CD4-positive, alpha-beta T cell treated with Interleukin-10 for 1 hour (primary cell): ENCODE measurements at regions not wholly inside any gene's neighbourhood (a gene's known extent, or its start where the extent isn't known, plus 50 kb on each side); places are given as distances from the start of the nearest gene placed in this dataset.

Experiments
- DNase-seq: peaks from one replicate; pipeline ENCODE4 v3.0.0-alpha.2; 2020

DNA sequence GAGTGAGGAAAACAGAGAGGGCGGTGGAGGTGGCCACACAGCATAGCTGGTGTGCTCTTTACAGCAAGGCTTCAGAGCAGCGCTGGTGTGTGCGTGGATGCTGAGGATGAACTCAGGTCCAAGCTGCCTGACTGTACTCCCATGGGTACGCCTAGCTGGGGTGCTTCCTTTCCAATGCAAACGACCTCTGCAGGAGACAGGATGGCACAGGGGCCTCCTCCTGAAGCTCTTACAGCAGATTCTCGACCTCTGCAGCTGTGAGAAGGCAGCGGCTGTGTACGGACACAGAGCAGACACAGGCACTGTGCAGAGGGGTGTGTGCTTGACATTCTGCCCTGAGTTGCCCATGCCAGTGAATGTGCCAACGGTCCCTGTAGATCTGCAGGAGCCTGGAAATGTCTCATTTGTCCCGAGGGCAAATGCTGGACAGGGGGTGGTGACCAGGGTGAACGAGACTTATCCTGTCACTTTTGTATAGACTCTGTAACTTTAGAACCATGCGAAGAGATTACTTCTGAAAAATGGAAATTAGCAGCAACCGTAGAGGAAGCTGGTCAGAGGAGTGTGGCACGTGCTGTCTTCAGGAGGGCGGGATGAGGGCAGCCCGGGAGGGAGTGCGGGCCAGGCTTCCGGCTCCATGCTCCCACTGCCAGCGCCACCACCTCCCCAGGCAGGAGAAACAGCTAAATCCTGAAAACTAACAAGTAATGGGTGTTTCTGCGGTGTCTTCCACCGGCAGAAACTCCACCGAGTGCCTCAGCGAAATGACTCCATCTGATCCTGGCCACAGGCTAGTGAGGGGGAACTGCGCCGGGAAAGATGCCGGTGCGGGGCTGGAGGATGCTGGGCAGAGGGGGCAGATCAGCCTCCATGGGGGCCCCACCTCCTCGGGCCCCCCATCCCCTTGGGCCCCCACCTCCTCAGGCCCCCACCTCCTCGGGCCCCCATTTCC is 120.9 kb upstream of the RPS6KA2 start:
- no peak for DNase-seq

DNA sequence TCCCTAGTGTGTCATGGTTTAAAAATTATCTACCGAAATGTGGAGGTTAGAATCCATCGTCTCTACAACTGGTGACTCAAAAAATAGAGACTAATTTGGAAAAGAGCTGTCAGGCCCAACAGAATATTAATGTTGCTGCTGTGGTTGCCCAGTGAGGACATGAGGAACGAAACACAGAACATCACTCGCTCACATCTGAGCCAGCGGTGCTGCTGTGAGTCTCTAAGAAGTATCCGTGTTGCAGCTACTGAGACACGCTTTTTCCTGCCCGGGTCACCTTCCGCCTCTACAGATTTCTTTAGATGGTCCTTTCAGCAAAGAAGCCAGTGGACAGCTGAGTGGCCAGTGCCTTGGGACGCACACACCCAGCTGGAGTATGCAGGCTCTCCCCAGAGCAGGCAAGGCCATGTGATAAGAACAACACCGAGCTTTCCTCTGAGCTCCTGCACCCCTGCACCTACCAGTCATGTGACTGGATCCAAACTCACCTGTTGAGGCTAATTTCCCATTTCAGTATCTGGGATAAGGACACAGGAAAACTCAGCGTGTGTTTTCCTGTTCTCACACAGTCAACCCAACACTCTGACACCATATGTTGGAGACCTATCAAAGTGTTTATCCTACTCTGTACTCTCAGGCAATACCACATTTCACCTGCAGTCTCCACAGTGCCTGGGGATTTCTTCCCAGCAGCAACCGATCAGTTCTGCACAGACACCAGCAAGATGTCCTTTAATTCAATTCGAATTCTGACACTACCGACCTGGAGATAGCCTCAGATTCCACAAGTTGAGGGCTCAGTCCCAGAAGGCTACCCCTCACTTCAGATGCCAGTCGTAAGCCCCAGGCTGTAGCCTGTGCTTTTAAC is 119.0 kb upstream of the RPS6KA2 start:
- no peak for DNase-seq

DNA sequence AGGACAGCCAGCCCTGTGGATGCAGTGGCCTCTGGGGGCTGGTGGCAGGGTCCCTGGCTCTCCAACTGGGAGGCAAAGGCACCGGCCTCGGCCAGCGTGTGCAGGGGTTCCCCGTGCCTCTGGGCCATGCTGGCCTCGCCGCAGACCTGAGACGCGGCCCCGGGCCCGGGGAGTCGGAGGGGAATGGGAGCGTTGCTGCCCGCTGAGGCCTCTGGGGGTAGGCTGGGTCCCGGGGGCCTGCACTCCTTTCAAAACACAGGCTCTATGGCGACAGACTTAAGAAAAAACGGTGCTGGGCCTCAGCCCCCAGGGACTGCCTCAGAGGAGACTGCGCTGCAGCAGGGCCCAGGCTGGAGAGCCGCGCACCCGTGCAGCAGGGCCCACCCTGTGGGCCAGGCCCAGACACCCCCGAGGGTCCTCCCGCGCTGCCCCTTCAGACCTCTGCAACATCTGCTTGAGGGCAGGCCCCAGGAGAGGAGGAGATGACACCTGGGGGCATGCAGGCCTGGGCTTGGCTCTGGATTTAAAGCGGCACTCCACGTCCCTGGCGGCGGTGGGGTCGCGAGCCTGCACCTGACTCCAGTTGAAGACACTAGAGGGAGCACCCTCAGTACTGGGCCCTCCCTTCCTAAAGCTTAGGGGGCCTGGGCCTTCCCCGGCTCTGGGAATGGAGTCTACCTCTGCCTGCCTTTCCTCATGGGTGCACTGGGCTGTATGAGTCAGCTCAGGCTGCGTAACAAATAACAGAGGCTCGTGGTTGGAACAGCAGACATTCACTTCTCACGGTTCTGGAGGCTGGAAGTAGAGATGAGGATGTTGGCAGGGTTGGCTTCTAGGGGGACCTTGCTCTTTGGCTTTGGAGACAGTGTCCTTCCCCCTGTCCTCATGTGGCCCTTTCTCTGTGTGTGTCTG is 117.4 kb upstream of the RPS6KA2 start:
- DNase-seq: no peak

DNA sequence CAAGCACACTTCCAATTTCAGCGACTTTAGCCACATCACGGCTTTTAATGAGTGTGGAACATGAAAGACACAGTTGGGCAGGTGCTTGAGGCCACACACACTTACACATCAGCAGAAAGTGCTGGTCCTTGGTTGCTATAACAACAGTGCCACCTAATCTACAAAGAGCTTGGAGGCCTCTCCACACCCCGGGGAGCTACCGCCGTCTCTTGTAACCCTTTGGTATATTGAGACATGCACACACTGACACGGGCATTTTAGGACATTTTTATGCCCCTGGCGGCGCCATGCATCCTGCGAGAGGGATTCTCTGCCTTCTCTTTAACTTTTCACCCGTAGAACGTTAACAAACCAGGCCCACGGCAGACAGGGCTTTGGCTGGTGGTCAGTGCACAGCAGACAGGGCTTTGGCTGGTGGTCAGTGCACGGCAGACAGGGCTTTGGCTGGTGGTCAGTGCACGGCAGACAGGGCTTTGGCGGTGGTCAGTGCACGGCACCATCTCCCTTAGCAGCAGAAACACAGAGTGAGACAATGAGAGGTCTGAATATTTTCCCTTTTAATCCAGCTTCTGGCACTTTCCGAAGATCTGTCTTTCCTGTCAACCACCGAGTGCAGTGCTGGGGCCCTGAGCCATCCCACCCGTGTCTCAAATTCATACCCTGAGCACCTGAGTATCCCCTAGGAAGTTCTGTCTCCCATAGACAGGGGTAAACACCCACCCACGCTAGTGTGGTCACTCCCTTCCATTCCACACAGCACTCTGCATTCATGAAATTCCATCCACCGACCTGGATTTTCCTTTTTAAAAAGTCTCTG is 116.6 kb upstream of the RPS6KA2 start:
- DNase-seq: no peak

DNA sequence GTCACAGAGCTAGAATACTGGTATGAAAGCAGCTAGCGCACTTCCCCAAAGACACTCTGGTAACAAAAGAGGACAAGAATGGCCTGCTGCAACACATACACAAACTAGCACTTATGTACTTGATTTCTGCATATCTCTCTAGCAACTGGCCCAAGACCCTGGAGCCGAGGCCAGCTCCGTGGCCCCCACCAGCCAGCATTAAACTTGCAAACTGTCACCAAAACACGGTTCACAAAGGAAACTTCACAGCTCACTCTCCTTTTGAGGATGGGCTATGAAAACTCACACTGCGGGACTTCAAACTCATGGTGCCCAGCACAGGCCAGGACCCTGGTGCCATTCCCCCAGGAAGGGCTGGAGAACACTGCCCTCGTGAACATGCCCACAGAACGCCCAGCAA is 115.9 kb upstream of the RPS6KA2 start:
- no peak for DNase-seq

DNA sequence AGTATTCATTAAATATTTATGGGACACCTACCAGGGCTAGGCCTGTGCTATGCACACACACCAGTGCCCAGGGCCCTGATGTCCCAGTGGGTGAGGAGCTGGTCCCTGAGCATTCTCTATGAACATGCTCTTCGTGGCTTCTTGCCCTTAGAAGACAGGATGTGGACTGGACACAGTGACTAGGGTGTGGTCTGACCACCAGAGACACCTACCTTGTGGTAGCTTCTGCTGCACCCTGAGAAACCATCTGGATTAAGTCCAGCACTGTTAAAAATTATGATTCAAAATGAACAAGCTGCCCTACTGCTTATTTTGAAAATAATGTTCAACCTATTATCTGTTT is 112.9 kb upstream of the RPS6KA2 start:
- no peak for DNase-seq

DNA sequence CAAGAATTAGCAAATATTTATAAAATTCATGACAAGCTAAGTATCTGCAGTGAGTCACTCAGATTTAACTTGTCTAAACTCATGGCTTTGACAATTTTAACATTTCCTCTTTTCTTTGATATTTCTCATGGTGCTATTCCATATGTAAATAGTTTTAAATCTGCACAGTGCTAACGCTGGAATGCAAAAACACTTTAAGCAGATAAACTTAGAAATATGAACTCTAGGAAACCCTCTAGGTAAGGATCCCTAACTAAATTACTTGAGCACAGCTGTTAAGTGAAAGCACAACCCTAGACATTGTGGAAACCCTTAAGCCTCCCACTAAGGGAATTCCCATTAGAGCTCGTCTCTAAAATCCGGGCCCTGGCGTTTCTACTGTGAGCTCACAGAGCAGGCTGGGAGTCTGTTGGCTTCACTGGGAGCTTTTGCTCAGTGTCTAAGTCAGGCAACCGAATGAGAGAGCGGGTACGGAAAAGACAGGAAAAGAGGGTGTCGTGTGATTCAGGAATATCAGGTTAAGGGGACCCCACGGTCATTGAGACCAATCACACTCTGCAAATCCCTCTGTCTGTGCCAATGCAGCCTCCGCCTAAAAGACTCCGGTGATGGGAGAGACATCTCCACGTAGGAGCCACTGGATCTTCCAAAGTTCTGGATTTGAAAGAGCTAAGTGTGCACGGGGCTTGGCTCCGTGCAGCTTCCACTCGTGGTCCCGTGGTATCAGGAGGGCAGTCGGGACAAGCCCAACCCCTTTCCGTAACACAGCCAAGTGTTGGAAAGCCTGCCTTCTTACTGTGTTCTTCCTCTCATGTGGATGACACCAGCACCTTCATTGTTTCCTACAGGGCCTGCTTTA is 112.3 kb upstream of the RPS6KA2 start:
- DNase-seq: no peak

DNA sequence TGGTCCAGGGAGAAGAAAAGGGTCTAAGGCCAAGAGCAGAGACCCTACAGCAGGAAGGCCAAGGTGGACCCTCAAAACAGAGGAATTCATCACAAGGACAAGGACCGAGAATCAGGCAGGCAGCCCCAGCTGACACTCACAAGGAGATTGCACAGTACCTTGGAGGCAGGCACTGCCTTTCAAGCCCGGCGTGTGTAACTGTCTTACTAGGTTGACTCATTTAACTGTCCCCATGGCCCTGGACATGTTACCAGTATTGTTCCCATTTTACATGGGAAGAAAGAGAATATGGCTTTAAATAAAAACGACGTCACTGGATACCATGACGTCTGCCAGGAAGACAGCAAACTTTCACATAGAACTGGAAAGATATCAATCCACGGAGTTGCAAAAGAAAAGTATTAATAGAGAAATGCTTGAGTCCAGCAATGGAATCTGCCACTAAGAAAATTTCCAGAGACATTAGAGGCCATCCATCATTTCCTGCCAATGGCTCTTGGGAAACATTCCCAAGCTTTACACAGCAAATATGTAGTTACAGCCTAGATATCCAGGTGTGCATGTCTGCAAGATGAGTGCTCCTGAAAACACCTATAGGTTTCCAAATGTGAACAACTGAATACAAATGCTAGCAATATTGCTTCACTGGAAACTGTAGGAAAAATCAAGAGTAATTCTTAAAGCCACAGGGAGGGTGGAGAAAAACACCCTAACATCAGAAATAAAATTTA is 111.5 kb upstream of the RPS6KA2 start:
- no peak for DNase-seq

DNA sequence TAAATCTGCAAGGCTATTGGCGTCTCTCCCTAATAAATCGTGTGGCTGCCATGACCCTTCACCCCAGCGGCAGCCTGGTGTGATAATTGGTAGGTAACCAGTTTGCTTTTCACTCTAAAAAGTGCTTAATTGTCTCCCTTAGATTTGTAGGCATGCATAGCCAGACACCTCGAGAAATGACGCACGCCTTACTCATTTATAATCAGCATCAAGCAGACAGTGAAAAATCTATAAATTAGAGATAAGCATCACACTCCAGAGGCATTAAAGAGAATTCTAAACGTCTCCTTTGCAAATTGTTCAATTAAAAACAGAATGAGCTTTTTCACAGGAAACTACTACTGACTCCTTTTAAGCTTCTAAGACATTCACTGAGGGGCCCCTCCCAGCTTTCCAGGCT is 110.2 kb upstream of the RPS6KA2 start:
- no peak for DNase-seq

DNA sequence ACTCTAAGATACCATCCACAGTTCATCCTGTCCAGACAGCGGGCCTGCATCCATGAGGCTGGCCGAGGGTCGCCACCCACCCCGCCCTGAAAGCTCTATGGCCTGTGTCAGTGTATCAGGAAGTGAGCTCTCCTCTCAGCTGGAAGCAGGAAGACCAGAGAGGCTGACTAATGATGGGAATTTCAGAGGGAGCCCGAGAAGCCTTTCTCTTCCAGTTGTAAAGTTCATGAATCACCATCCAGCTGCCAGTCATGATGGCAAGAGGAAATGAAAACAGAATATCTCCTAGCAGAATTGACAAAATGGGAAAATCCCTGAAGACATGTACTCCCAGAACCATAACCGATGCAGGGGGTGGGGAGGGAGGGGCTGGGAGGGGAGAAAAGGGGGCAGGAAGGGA is 109.6 kb upstream of the RPS6KA2 start:
- no peak for DNase-seq

DNA sequence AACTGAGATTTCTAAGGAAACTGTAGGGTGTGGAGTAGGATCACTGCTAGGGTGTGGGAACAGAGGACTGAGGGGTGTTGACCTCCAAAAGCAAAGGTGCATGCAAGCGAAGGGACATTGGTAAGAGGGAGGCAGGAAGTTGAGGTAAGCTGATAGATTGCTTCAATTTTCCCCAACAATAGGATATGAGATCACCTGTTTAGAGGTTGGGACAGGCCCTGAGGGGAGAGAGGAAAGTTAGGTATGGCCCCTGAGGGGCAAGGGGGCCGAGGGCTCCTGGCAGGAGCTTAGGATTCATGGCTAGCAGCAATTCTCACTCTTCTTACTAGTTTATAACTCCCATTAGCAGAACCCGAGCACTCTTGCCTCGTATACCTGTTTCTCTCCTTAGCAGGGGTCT is 106.8 kb upstream of the RPS6KA2 start:
- DNase-seq: no peak

DNA sequence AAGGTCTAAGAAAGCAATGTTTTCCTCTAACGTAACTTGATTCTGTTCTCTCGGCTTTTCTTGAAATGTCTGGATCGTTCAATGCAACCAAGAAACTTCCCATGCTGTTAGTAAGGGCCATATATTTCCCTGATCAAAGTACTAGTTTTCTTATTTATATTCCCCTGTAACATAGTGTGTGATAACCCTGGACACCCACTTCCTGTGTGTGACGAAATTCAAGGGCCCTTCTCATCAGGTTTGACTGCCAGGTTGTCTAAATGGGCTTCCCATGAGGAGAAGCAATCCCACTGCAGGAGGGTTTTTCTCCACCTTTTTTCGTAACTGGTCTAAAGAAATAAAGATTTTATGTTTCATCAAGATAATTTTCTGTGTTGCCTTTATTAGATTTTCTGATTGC is 102.6 kb upstream of the RPS6KA2 start:
- DNase-seq: no peak

DNA sequence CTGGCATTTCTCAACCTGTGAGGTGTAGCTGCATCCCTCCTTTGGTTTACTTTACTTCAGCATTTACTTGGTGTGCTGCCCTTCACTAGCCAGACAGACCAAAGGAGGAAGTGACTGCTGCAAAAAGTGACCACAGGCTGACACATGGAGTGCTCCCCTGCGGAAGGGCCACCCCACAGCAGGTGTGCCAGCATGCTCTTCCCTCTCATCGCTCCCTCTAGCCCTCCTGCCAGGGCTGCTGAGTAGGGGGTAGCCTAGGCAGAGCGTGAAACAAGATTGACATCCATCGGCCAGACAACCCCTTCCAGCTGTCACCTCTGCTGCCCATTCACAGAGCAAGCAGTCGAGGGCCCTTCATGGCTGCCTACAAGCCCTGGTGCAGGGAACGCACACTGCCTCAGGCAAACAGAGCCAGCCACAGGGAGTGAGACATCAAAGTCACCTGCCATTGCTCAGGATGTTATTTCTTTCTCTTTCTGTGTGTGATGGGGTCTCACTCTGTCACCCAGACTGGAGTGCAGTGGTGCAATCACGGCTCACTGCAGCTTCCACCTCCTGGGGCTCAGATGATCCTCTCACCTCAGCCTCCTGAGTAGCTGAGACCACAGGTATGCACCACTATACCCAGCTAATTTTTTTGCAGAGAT is 102.0 kb upstream of the RPS6KA2 start:
- DNase-seq: no peak

DNA sequence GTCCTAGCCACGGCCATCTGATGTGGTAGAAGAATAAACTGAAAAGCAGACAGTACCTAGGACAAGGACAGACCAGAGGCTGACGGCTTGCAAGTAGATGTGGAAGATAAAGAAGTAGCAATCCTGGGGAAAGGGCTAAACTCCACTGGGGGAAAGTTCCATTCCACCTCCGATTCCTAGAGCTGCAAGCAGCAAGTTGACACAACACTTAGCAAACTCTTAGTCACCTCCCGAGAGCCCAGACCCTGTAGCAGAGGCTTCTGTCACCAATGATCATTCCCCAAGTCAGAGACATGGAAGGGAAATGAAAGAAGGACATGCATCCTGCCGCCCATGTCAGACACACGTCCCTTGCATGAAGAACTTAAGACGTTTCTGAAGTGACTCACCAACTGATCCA is 99.2 kb upstream of the RPS6KA2 start:
- no peak for DNase-seq

DNA sequence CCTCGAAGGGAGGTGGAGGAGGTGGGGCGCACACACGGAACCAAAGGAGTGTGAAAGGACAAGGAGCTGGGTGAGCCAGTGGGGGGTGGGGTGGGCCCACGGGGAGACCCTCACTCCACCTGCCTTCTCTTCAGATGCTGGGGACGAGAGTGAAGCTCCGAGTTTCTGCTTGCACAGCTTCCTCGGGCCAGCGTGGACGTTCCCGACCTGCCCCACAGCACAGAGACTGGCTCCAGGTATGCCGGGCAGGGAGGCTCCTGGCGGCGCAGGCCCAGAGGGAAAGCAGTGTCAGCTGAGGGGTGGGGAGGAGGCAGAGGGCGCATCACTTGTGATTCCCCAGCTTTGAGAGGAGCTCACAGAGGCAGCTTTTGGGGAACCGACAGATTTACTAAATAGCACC is 98.5 kb upstream of the RPS6KA2 start:
- no peak for DNase-seq

DNA sequence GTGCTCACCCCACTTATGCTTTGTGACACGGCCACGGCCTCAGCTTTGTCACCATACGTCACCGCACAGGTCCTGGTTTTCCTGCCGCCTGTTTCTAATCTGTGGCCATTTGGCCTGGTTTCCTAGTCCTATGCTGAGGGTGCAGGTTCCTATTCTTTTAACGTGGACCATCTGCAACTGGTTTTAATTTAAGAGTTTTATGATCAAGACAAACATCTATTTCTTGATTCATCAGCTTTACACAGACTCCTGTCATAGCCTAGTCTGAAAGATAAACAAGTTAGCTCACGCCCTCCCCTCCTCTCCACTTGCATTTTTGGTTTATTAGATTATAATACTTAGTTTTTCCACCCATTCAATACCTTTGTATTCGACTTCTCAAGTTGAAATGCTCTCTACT is 97.5 kb upstream of the RPS6KA2 start:
- DNase-seq: no peak

DNA sequence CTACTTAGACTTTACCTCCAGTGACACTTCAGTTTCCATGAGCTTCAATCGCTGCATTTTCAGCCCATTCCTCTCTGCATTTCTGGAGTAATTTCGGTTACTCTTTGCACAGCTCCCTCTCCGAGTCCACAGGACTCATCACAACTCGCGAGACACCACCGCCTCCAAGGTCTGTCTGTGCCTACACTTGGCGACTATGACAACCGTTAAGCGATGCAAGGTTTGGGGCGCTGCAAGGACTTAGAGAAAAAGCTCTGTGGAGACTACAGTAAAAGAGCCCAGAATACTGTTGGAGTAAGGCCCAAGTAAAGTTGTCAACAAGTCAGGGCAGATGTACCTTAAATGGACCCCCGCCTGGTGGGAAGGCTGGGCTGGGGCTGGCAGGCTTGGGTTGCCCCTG is 95.7 kb upstream of the RPS6KA2 start:
- DNase-seq: no peak

DNA sequence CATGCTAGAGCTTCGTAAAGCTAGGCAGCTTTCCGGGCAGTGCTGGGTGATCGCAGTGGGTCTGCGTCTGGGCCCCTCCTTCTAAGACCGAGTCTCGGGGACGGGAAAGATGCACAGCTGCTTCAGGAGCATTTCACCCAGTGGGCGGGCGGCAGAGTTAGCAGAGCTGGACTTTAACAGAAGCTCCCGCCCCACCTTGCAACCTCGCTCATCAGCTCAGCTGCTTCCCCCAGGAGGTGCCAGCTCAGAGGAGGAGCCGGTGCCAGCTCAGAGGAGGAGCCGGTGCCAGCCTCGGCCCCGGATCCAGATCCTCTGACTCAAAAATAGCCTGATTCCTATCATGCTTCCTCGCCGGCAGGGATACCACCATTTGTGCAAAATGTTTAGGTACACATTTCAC is 94.5 kb upstream of the RPS6KA2 start:
- no peak for DNase-seq

DNA sequence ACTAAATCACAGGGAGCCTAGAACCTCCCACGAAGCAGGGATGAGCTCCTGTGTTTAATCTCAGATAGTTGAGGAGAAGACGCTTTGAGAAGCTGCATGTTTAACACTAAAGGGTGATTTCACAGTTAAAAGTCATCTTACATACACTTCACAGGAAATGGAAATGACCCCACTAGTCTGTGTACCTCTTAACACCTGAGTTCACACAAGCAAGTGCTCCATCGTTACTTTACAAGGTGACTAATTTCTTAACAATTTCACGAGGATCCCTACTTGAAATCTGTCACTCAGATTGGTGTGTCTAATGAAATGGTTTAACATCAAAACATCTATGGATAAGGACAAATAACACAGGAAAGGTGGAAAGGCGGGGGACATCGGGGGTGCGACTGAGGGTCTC is 93.8 kb upstream of the RPS6KA2 start:
- DNase-seq: no peak

DNA sequence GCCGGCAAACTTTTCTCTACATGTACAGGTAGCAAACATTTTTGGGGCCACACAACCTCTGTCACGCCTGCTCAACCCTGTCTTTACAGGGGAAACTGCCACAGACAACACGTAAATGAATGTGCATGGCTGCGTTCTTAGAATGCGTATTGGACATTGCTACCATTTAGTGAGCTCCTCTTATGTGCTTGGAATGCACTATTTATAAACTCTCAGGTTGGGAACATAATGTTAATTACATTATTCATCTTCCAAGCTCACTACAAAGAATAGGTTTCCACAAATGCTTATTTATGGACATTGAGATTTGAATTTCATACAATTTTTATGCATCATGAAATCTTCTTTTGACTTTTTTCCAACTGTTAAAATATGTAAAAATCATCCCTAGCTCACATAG is 92.0 kb upstream of the RPS6KA2 start:
- no peak for DNase-seq
